ENCODE measurements at regions not wholly inside any gene's neighbourhood (a gene's known extent, or its start where the extent isn't known, plus 50 kb on each side); places are given as distances from the start of the nearest gene placed in this dataset.

- no peaks in the 10 kb centered on the region for H3K27me3 ChIP-seq
- H3K4me3 ChIP-seq = no peak overlapping the region
- H3K9me3 ChIP-seq = no peaks in the 10 kb centered on the region
- ATAC-seq = no peak
- H3K27ac ChIP-seq = no peak overlapping the region
- TF ChIP-seq POLR2AphosphoS5 (IDR thresholded peaks at IDR 0.05) = no peak
- TF ChIP-seq EP300 (IDR thresholded peaks at IDR 0.05) = no peak
- TF ChIP-seq POLR2A (IDR thresholded peaks at IDR 0.05) = no peak
- TF ChIP-seq, protein P1, sequence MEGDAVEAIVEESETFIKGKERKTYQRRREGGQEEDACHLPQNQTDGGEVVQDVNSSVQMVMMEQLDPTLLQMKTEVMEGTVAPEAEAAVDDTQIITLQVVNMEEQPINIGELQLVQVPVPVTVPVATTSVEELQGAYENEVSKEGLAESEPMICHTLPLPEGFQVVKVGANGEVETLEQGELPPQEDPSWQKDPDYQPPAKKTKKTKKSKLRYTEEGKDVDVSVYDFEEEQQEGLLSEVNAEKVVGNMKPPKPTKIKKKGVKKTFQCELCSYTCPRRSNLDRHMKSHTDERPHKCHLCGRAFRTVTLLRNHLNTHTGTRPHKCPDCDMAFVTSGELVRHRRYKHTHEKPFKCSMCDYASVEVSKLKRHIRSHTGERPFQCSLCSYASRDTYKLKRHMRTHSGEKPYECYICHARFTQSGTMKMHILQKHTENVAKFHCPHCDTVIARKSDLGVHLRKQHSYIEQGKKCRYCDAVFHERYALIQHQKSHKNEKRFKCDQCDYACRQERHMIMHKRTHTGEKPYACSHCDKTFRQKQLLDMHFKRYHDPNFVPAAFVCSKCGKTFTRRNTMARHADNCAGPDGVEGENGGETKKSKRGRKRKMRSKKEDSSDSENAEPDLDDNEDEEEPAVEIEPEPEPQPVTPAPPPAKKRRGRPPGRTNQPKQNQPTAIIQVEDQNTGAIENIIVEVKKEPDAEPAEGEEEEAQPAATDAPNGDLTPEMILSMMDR (IDR thresholded peaks at IDR 0.05) = no peak
- H3K36me3 ChIP-seq = no peaks in the 10 kb centered on the region
- no peaks in the 10 kb centered on the region for H3K4me1 ChIP-seq
- WGBS, 2 donors (ENCODE audit: low coverage in 1 of 2) = 52 to 100% methylated on average over 2 of the region's 2 CpGs
These were observed 69.7 kb downstream of the SKA1 start for GRCh38 chr18:50444539-50444938.

- no peaks in the 10 kb centered on the region for H3K36me3 ChIP-seq
- no peaks in the 10 kb centered on the region for H3K9me3 ChIP-seq
- H3K27ac ChIP-seq = no peak overlapping the region
- no peaks in the 10 kb centered on the region for H3K27me3 ChIP-seq
- TF ChIP-seq EP300 (IDR thresholded peaks at IDR 0.05) (no peak), POLR2AphosphoS5 (IDR thresholded peaks at IDR 0.05) (no peak), POLR2A (IDR thresholded peaks at IDR 0.05) (no peak)
- TF ChIP-seq, protein P1 (IDR thresholded peaks at IDR 0.05) = no peak
- no peak overlapping the region for H3K4me3 ChIP-seq
- H3K4me1 ChIP-seq = no peaks in the 10 kb centered on the region
- 90 to 95% methylated on average over 2 of the region's 2 CpGs for WGBS, 2 donors (ENCODE audit: low coverage in 1 of 2)
- ATAC-seq = no peak
These were observed 71.8 kb downstream of the SKA1 start for GRCh38 chr18:50446629-50447028.

DNA sequence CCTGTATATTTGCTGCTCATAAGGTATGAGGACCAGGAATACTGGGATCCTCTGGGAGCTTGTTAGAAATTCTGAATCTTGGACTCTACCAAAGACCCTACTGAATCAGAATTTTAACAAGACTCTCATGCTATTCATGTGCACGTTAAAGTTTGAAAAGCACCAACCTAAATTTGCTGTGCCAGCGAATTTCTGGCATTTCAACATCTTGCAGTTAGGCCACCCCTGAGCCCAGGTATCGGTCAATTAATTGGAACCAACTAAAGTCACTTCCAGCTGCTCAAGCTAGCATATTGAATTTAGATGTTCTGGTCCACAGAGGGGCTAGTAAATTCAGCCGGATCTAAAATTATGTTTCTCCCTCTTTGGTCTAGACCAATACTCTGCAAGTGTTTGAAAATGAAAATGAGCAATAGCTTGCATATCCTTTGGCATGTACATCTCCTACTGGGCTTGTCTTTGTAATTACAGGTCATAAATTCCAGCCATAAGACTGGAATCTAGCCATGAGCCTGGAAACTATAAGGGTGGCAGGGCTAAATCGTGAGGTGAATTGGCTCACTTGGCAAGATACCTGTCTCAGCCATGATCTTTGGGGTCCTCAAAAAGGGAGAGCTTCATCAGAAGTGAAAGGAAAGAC is 72.4 kb downstream of the SKA1 start:
- 74 to 75% methylated on average over 5 of the region's 5 CpGs for WGBS, 2 donors (ENCODE audit: low coverage in 1 of 2)
- no peaks in the 10 kb centered on the region for H3K27me3 ChIP-seq
- H3K36me3 ChIP-seq = no peaks in the 10 kb centered on the region
- H3K9me3 ChIP-seq = no peaks in the 10 kb centered on the region
- no peak overlapping the region for H3K4me3 ChIP-seq
- no peak for ATAC-seq
- no peak overlapping the region for H3K27ac ChIP-seq
- no peak for TF ChIP-seq POLR2AphosphoS5 (IDR thresholded peaks at IDR 0.05)
- TF ChIP-seq, protein P1 (IDR thresholded peaks at IDR 0.05) = no peak
- no peak for TF ChIP-seq POLR2A (IDR thresholded peaks at IDR 0.05)
- no peak for TF ChIP-seq EP300 (IDR thresholded peaks at IDR 0.05)
- no peaks in the 10 kb centered on the region for H3K4me1 ChIP-seq

- Histone ChIP-seq H3K36me3 (no peaks in the 10 kb centered on the region), H3K4me1 (no peaks in the 10 kb centered on the region), H3K9me3 (no peaks in the 10 kb centered on the region), H3K4me3 (no peak overlapping the region), H3K27me3 (no peaks in the 10 kb centered on the region), H3K27ac (no peak overlapping the region)
- 100% methylated on average over 1 of the region's 1 CpG for WGBS, 2 donors (ENCODE audit: low coverage in 1 of 2)
- TF ChIP-seq EP300 (IDR thresholded peaks at IDR 0.05) (no peak), POLR2A (IDR thresholded peaks at IDR 0.05) (no peak), POLR2AphosphoS5 (IDR thresholded peaks at IDR 0.05) (no peak)
- TF ChIP-seq, protein P1 (IDR thresholded peaks at IDR 0.05) = no peak
- no peak for ATAC-seq
These were observed 73.1 kb downstream of the SKA1 start for GRCh38 chr18:50447952-50448351.

DNA sequence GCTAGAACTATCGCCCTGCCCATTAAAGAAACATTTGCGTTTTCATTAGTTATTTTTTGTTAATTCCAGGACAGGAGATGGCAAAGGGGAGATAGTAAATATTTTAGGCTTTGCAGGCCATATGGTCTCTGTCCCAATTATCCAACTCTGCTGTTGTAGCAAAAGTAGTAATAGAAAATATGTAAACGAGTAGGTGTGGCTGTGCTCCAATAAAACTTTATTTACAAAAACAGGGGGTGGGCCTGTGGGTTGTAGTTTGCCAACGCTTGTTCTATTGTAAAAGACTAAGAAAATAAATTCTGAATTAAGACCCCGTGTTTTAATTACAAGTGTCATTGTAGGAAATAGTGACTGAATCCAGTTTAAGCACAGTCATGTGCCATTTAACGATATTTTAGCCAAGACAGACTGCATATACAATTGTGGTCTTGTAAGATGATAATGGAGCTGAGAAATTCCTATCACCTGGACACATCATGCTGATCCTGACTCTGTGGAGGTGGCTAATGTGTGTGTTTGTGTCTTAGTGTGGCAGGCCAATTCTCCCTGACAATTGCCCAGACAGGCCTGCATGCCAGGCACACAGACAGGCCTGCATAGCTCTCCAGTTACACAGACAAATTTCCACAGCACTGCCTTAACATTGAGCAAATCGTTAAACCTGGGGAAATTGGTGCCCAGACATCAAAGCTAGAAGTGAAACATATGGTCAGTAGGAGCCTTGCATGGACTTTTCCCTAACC is 76.4 kb downstream of the SKA1 start:
- Histone ChIP-seq H3K9me3 (no peaks in the 10 kb centered on the region), H3K27me3 (no peaks in the 10 kb centered on the region), H3K4me1 (no peaks in the 10 kb centered on the region), H3K27ac (no peak overlapping the region), H3K36me3 (no peaks in the 10 kb centered on the region), H3K4me3 (no peak overlapping the region)
- TF ChIP-seq EP300 (IDR thresholded peaks at IDR 0.05) = no peak
- TF ChIP-seq POLR2AphosphoS5 (IDR thresholded peaks at IDR 0.05) = no peak
- TF ChIP-seq, protein P1 (IDR thresholded peaks at IDR 0.05) = no peak
- no peak for TF ChIP-seq POLR2A (IDR thresholded peaks at IDR 0.05)
- WGBS, 2 donors (ENCODE audit: low coverage in 1 of 2) = 70 to 71% methylated on average over 6 to 7 of the region's 7 CpGs
- ATAC-seq = no peak
